ENCODE measurements at regions not wholly inside any gene's neighbourhood (a gene's known extent, or its start where the extent isn't known, plus 50 kb on each side); places are given as distances from the start of the nearest gene placed in this dataset.
"Not testable (repeated sequence)": the region's sequence is repeated elsewhere in the genome, so short reads cannot be mapped to it uniquely, and the experiment has no call there.

DNA sequence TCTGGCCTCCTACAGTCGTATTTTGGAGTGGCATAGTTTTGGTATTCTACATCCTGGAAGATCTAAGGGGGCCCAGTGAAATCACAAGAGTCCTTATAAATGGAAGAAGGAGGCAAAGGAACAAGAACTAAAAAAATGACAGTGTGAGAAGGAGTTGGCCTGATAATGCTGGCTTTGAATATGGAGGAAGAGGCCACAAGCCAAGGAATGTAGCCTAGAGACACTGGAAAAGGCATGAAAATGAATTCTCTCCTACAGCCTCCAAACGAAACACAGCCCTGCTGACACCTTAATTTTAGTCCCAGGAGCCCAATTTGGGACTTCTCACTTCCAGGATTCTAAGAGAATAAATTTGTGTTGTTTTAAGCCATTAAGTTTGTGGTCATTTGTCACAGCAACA, 54.6 kb upstream of the LIPC start:
- Mint-ChIP-seq H3K36me3 (ENCODE audit: low read depth) (no peaks in the 10 kb centered on the region), H3K27me3 (ENCODE audit: insufficient read depth) (no peaks in the 10 kb centered on the region), H3K4me1 (no peaks in the 10 kb centered on the region), H3K4me3 (no peak overlapping the region), H3K27ac (no peak overlapping the region), H3K9me3 (peaks cover 21% of the 10 kb centered on the region)
- H3K27ac ChIP-seq (ENCODE audit: low read depth, low read length) = no peak overlapping the region
- H3K9me3 ChIP-seq (ENCODE audit: control insufficient read depth, low read length) = peaks cover 17% of the 10 kb centered on the region
- WGBS, 2 experiments (ENCODE audit: insufficient coverage in 1 of 2, insufficient read length in 1 of 2) = 80 to 90% methylated on average over 1 to 2 of the region's 2 CpGs
- TF ChIP-seq, protein P1, sequence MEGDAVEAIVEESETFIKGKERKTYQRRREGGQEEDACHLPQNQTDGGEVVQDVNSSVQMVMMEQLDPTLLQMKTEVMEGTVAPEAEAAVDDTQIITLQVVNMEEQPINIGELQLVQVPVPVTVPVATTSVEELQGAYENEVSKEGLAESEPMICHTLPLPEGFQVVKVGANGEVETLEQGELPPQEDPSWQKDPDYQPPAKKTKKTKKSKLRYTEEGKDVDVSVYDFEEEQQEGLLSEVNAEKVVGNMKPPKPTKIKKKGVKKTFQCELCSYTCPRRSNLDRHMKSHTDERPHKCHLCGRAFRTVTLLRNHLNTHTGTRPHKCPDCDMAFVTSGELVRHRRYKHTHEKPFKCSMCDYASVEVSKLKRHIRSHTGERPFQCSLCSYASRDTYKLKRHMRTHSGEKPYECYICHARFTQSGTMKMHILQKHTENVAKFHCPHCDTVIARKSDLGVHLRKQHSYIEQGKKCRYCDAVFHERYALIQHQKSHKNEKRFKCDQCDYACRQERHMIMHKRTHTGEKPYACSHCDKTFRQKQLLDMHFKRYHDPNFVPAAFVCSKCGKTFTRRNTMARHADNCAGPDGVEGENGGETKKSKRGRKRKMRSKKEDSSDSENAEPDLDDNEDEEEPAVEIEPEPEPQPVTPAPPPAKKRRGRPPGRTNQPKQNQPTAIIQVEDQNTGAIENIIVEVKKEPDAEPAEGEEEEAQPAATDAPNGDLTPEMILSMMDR (conservative IDR thresholded peaks at IDR 0.05) = no peak
- H3K4me1 ChIP-seq (ENCODE audit: control insufficient read depth, insufficient read depth, low read length) = no peaks in the 10 kb centered on the region
- no peak overlapping the region for H3K4me3 ChIP-seq (ENCODE audit: low read length)
- DNase-seq = no peak
- no peaks in the 10 kb centered on the region for H3K36me3 ChIP-seq (ENCODE audit: control insufficient read depth, insufficient read depth, low read length)
- H3K9ac ChIP-seq (ENCODE audit: extremely low read depth, low read length, poor library complexity, severe bottlenecking) = no peak overlapping the region
- no peaks in the 10 kb centered on the region for H3K27me3 ChIP-seq (ENCODE audit: control insufficient read depth, insufficient read depth, low read length, poor library complexity, severe bottlenecking)

DNA sequence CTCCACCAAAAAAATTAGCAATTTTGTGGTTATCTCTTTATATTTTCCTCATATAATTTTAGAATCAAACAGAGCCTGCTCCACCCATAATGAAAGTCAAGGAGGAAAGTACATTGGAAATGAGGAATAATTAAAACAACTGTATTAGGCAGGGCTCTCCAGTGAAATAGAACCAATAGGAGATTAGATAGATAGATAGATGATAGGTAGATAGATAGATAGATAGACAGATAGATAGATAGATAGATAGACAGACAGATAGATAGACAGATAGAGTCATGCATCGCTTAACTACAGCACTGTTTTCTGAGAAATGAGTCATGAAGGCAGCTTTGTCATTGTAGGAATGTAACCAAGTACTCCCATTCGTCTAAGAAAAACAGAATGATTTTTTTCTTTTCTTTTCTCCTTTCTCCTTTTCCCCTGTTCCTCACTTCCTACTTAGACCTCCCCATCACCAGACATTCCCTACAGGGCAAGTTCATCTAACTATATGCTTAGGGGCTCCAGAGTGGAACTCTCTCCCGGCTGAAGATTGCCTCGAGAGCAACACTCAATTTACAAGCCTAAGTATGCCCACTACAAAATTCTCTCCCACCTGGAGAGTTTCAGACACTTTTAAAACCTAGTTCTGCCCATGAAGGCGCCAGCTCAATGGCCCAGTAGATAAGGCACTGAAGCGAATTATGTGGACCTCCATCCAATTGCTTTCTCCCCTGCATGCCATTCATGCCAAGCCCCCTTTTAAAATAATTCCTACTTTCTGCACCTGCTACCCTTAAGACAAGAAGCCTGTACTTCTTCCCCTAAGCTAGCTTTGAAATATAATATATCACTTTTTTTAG, 53.3 kb upstream of the LIPC start:
- H3K4me1 ChIP-seq (ENCODE audit: control insufficient read depth, insufficient read depth, low read length) = no peaks in the 10 kb centered on the region
- Mint-ChIP-seq H3K4me3 (no peak overlapping the region), H3K36me3 (ENCODE audit: low read depth) (no peaks in the 10 kb centered on the region), H3K4me1 (peaks cover 1% of the 10 kb centered on the region), H3K9me3 (peaks cover 16% of the 10 kb centered on the region), H3K27ac (no peak overlapping the region), H3K27me3 (ENCODE audit: insufficient read depth) (no peaks in the 10 kb centered on the region)
- H3K9ac ChIP-seq (ENCODE audit: extremely low read depth, low read length, poor library complexity, severe bottlenecking) = no peak overlapping the region
- peak; percentile 4 for DNase-seq
- WGBS, 2 experiments (ENCODE audit: insufficient coverage in 1 of 2, insufficient read length in 1 of 2) = 95% methylated on average over 4 to 6 of the region's 6 CpGs
- H3K9me3 ChIP-seq (ENCODE audit: control insufficient read depth, low read length) = peaks cover 6% of the 10 kb centered on the region
- TF ChIP-seq, protein P1 (conservative IDR thresholded peaks at IDR 0.05) = no peak
- H3K4me3 ChIP-seq (ENCODE audit: low read length) = no peak overlapping the region
- no peak overlapping the region for H3K27ac ChIP-seq (ENCODE audit: low read depth, low read length)
- no peaks in the 10 kb centered on the region for H3K27me3 ChIP-seq (ENCODE audit: control insufficient read depth, insufficient read depth, low read length, poor library complexity, severe bottlenecking)
- no peaks in the 10 kb centered on the region for H3K36me3 ChIP-seq (ENCODE audit: control insufficient read depth, insufficient read depth, low read length)

DNA sequence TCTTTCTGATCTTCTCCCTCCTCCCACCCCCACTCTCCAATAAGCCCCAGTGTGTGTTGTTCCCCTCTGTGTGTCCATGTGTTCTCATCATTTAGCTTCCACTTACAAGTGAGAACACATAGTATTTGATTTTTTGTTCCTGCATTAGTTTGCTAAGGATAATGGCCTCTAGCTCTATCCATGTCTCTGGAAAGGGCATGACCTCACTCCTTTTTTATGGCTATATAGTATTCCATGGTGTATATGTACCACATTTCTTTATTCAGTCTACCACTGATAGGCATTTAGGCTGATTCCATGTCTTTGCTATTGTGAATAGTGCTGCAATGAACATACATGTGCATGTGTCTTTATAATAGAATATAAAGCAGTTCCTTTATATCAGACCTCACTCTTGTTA, 52.3 kb upstream of the LIPC start:
- H3K4me3 ChIP-seq (ENCODE audit: low read length); H3K36me3 Mint-ChIP-seq (ENCODE audit: low read depth); H3K27ac Mint-ChIP-seq: not testable (repeated sequence)

More for the DNA sequence above, 52.3 kb upstream of the LIPC start:
- not testable (repeated sequence) for H3K27me3 Mint-ChIP-seq (ENCODE audit: insufficient read depth); H3K4me1 ChIP-seq (ENCODE audit: control insufficient read depth, insufficient read depth, low read length); H3K36me3 ChIP-seq (ENCODE audit: control insufficient read depth, insufficient read depth, low read length); H3K9ac ChIP-seq (ENCODE audit: extremely low read depth, low read length, poor library complexity, severe bottlenecking); H3K27me3 ChIP-seq (ENCODE audit: control insufficient read depth, insufficient read depth, low read length, poor library complexity, severe bottlenecking); H3K27ac ChIP-seq (ENCODE audit: low read depth, low read length); DNase-seq; H3K4me3 Mint-ChIP-seq; H3K4me1 Mint-ChIP-seq; H3K9me3 ChIP-seq (ENCODE audit: control insufficient read depth, low read length)
- peaks cover 13% of the 10 kb centered on the region for H3K9me3 Mint-ChIP-seq

All from endodermal cell (in vitro differentiated cells).